GM21423 (cell line): ENCODE measurements at regions not wholly inside any gene's neighbourhood (a gene's known extent, or its start where the extent isn't known, plus 50 kb on each side); places are given as distances from the start of the nearest gene placed in this dataset.
"Not testable (repeated sequence)": the region's sequence is repeated elsewhere in the genome, so short reads cannot be mapped to it uniquely, and the experiment has no call there.

ENCODE experiments used
- ATAC-seq: cut with Tn5 transposase; IDR thresholded peaks from one replicate; pipeline ENCODE4 v1.9.1; 2021; ENCODE audit warnings: mild to moderate bottlenecking, moderate library complexity; ENCODE audit not compliant: unreplicated experiment

GRCh38 chr6:169861431-169862042, 110.1 kb downstream of the ERMARD start:
- ATAC-seq = no peak

DNA sequence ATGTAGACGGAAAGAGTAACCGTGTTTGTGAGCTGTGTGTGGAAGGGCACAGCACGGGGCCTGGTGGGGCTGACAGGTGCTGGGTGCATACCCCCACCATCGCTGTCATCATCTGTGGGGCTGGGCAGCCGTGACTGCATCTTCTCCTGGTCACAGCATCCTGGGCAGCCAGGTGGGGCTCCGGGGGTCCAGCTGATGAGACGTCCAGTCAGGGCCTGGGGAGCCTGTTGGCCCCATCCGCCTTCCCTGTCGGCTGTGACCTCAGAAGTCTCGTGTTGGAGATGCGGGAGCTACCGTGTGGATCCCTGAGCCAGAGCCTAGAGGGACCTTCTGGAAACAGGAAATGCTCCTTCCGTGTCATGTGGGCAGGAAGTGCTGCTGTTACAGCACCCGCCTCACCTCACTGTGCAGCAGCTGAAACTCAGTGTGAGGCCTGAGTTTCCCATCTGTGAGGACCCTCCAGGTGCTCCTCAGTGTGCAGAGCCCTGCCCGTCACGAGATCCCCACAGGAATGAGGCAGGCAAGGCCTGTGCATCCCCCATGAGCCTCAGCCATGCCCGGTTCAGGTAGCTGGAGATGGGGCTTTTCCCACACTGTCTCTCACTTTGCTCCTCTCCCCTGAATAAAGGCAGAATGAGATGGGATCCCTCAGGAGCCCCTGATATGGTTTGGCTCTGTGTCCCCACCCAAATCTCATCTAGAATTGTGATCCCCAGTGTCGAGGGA, 108.7 kb downstream of the ERMARD start:
- no peak for ATAC-seq

GRCh38 chr6:169859401-169859977, 108.1 kb downstream of the ERMARD start:
- no peak for ATAC-seq

DNA sequence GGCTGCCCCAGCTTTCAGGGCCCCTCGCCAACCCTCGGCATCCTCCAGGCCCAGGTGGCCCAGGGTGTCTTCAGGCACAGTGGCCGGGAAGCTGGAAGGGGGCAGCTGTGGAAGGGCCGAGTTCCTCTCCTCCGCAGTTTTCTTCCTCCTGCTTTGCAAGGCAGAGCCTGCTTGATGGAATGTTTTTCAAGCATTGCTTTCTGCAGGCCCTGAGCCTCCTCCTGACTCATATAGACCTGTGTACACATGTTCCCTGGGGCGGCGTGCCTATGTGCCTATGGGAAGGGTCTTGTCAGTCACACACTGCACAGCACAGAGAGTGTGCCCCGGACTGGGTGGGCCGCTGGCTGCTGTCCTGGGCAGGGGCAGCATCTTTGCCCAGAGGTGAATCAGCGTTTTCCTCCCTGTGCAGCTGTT, 107.5 kb downstream of the ERMARD start:
- no peak for ATAC-seq

DNA sequence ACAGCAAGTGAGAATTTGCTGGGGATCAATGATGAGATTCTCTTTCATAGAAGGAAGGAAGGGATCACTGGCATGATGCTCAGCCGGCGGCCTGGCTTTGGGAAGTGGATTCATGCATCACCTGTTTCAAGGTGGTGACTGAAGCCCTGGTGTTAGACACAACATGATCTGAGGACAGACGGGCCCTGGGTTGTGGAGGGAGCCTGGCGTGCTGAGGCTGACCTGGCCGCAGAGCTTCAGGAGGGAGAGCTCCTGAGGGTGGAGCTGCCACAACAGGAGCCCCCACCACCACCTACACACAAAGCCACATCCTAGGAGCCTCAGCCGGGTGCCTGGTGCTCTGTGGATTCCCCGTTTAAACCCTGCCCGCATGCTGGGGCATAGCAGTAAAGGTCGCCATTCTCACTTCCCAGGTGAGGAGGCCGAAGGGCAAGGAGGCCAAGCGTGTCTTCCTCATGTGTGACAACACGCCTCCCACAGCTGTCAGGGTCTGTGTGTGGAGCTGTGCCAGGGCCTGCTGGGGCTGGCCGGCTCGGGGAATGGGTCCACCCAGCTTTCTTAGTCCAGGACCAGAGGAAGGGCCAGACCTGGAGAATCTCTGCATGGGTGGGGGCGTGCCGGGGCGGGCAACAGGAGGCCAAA, 107.0 kb downstream of the ERMARD start:
- no peak for ATAC-seq

GRCh38 chr6:169857343-169858292, 106.2 kb downstream of the ERMARD start:
- ATAC-seq = no peak

- ATAC-seq = not testable (repeated sequence)
Measured at GRCh38 chr6:169856442-169857342, 105.3 kb downstream of the ERMARD start.

- ATAC-seq = no peak
Measured at GRCh38 chr6:169854813-169855212, 103.4 kb downstream of the ERMARD start.

GRCh38 chr6:169854083-169854725, 102.8 kb downstream of the ERMARD start:
- ATAC-seq = no peak

DNA sequence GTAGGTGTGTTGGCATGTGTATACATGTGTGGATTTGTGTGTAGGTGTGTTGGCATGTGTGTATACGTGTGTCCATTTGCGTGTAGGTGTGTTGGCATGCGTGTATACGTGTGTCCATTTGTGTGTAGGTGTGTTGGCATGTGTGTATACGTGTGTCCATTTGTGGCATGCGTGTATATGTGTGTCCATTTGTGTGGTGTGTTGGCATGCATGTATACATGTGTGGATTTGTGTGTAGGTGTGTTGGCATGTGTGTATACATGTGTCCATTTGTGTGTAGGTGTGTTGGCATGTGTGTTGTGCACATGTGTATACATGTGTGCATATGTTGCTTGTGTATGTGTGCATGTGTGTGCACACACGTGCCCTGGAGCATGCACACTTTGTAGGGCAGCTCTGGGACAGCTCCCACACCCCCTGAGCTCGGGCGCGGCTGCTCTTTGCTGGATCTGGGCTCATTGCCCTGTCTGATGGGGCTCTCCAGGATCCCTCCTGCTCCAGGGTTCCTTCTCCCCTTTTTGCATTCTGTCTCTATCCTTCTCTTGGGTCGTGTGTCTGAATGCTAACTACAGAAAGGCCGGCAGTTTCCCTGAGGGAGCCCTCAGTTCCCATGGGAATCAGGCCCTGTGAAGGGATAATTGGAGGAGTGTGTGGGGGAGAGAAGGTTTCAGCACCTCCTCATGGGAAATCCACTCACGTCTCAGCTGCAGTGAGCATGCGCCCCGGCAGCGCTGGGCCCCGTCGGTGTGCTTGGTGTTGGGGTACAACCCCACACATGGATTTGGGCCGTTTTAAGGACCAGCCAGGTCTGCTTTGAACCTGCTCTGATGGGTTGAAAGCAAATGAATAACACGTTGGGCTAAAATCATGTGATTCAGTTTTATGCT, 102.0 kb downstream of the ERMARD start:
- no peak for ATAC-seq

- no peak for ATAC-seq
Measured at GRCh38 chr6:169852504-169853195, 101.2 kb downstream of the ERMARD start.

- ATAC-seq = no peak
Measured at GRCh38 chr6:169851641-169852503, 100.5 kb downstream of the ERMARD start.

- no peak for ATAC-seq
Measured at GRCh38 chr6:169850746-169851145, 99.3 kb downstream of the ERMARD start.

DNA sequence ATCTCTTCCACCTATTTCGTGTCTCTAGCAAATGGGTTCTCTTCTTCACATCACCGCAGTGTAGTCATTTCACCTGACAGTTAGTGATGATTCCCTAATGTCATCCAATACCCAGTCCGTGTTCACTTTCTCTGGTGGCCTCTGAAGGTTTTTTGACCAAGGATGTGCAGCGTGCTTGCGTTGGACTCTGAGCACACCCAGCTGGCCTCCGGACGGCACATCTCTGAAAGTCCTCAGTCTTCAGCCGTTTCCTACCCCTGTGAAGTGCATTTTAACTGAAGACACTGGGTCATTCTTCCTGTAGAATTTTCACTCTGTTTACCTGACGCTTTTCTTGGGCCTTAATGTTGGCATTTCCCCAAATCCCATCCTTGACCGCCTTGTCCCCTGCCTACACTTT, 98.7 kb downstream of the ERMARD start:
- ATAC-seq = no peak

GRCh38 chr6:169849396-169849795, 98.0 kb downstream of the ERMARD start:
- no peak for ATAC-seq

- no peak for ATAC-seq
Measured at GRCh38 chr6:169848946-169849345, 97.5 kb downstream of the ERMARD start.

- no peak for ATAC-seq
Measured at GRCh38 chr6:169847901-169848311, 96.5 kb downstream of the ERMARD start.
